CD14-positive monocyte (primary cell): ENCODE measurements at regions not wholly inside any gene's neighbourhood (a gene's known extent, or its start where the extent isn't known, plus 50 kb on each side); places are given as distances from the start of the nearest gene placed in this dataset.

ENCODE experiments used
- DNase-seq, 3 donors: peaks; one replicate each; pipeline ENCODE4 v3.0.0-alpha.2; 2011 to 2022
- H2AFZ ChIP-seq: 2 replicates; pipeline ENCODE4 v1.6.0; 2012; ENCODE audit warnings: mild to moderate bottlenecking, low read depth, low read length, inconsistent platforms; ENCODE audit not compliant: insufficient read depth, poor library complexity, severe bottlenecking
- H3K27ac ChIP-seq, 2 donors: 1 replicate in 1 of 2; 2 replicates in 1 of 2; pipeline ENCODE4 v1.5.1; 2012 to 2013; ENCODE audit warnings: low read length in 2 of 2, control low read depth in 1 of 2, inconsistent platforms in 1 of 2, low read depth in 1 of 2, mild to moderate bottlenecking in 1 of 2
- H3K27me3 ChIP-seq, 2 donors: one replicate each; pipeline versions ENCODE4 v1.6.0 to v1.6.1; 2011 to 2013; ENCODE audit warnings: low read length in 2 of 2; ENCODE audit not compliant: control insufficient read depth in 2 of 2, insufficient read depth in 2 of 2
- H3K36me3 ChIP-seq, 2 donors: replicated peaks in 1 of 2; 1 replicate in 1 of 2; 2 replicates in 1 of 2; pipeline versions ENCODE4 v1.5.1 to v1.6.1; 2012 to 2013; ENCODE audit warnings: low read length in 2 of 2, control low read depth in 1 of 2, inconsistent platforms in 1 of 2, mild to moderate bottlenecking in 1 of 2; ENCODE audit not compliant: insufficient read depth in 2 of 2, control insufficient read depth in 1 of 2
- H3K4me1 ChIP-seq, 2 donors: 1 replicate in 1 of 2; 2 replicates in 1 of 2; pipeline versions ENCODE4 v1.5.1 to v1.6.1; 2012 to 2013; ENCODE audit warnings: low read length in 2 of 2, control low read depth in 1 of 2, inconsistent platforms in 1 of 2, mild to moderate bottlenecking in 1 of 2, moderate library complexity in 1 of 2; ENCODE audit not compliant: insufficient read depth in 2 of 2, control insufficient read depth in 1 of 2
- H3K4me2 ChIP-seq: replicated peaks from 2 replicates; pipeline ENCODE3; 2012; ENCODE audit warnings: low read length, moderate library complexity, mild to moderate bottlenecking; ENCODE audit not compliant: poor library complexity, severe bottlenecking; ENCODE audit errors: extremely low read depth
- H3K4me3 ChIP-seq, 3 experiments: fragments of 200-600 bp in 1 of 3; sonication (generic) in 1 of 3; replicated peaks in 1 of 3; 1 replicate in 2 of 3; 2 replicates in 1 of 3; pipeline ENCODE4 v1.5.1; 2011 to 2013; ENCODE audit warnings: low read length in 3 of 3, mild to moderate bottlenecking in 3 of 3, control low read depth in 2 of 3, low read depth in 2 of 3, inconsistent platforms in 1 of 3, moderate library complexity in 1 of 3
- H3K79me2 ChIP-seq: 2 replicates; pipeline ENCODE4 v1.6.0; 2012; ENCODE audit warnings: mild to moderate bottlenecking, control low read depth, inconsistent platforms, low read length, moderate library complexity; ENCODE audit not compliant: insufficient read depth
- H3K9ac ChIP-seq: 2 replicates; pipeline ENCODE4 v1.6.0; 2017; ENCODE audit warnings: low read length, mild to moderate bottlenecking; ENCODE audit not compliant: insufficient read depth, poor library complexity, severe bottlenecking
- H3K9me3 ChIP-seq, 2 donors: replicated peaks in 1 of 2; 1 replicate in 1 of 2; 2 replicates in 1 of 2; pipeline versions ENCODE4 v1.5.1 to v1.6.1; 2012 to 2013; ENCODE audit warnings: low read length in 2 of 2, control low read depth in 1 of 2; ENCODE audit not compliant: control insufficient read depth in 1 of 2, insufficient read depth in 1 of 2
- H4K20me1 ChIP-seq: 2 replicates; pipeline ENCODE4 v1.6.0; 2012; ENCODE audit warnings: mild to moderate bottlenecking, low read length, control low read depth, moderate library complexity; ENCODE audit not compliant: insufficient read depth
- H3K27ac Mint-ChIP-seq, 7 donors: one replicate each; pipeline ENCODE4 v1.8.0; 2020; ENCODE audit warnings: mild to moderate bottlenecking in 7 of 7, mixed read lengths in 7 of 7, moderate library complexity in 6 of 7, inconsistent platforms in 2 of 7
- H3K27me3 Mint-ChIP-seq, 3 donors: one replicate each; pipeline ENCODE4 v1.8.0; 2021 to 2022; ENCODE audit warnings: low read depth in 3 of 3, mild to moderate bottlenecking in 3 of 3, mixed read lengths in 3 of 3, moderate library complexity in 3 of 3, inconsistent platforms in 1 of 3
- H3K36me3 Mint-ChIP-seq, 2 donors: one replicate each; pipeline ENCODE4 v1.8.0; 2020; ENCODE audit warnings: mixed read lengths in 2 of 2, inconsistent platforms in 1 of 2, mild to moderate bottlenecking in 1 of 2
- H3K4me1 Mint-ChIP-seq: one replicate; pipeline ENCODE4 v1.8.0; 2020; ENCODE audit warnings: mild to moderate bottlenecking, mixed read lengths
- H3K4me3 Mint-ChIP-seq, 2 donors: one replicate each; pipeline ENCODE4 v1.8.0; 2020; ENCODE audit warnings: mild to moderate bottlenecking in 2 of 2, mixed read lengths in 2 of 2, moderate library complexity in 1 of 2
- H3K9me3 Mint-ChIP-seq, 7 donors: one replicate each; pipeline ENCODE4 v1.8.0; 2020 to 2022; ENCODE audit warnings: mixed read lengths in 7 of 7, mild to moderate bottlenecking in 6 of 7, moderate library complexity in 6 of 7, inconsistent platforms in 2 of 7
- WGBS: methylation state at CpG from one replicate; pipeline ENCODE4 v1.1.5; 2013; ENCODE audit warnings: missing lambda C conversion rate; ENCODE audit not compliant: insufficient coverage; 5-methylcytosine and 5-hydroxymethylcytosine counted together
- intact Hi-C, 2 donors: fragments of 100-400 bp; cut with micrococcal nuclease; formaldehyde crosslinking; loops; one replicate each; pipeline versions ENCODE4 v1.15.0 to v1.15.1; 2023
- TF ChIP-seq, protein P1 (sequence below): fragments of 200-600 bp; IDR thresholded peaks from one replicate; pipeline ENCODE4 v1.8.0; 2022; ENCODE audit warnings: antibody characterized with exemption, mild to moderate bottlenecking

DNA sequence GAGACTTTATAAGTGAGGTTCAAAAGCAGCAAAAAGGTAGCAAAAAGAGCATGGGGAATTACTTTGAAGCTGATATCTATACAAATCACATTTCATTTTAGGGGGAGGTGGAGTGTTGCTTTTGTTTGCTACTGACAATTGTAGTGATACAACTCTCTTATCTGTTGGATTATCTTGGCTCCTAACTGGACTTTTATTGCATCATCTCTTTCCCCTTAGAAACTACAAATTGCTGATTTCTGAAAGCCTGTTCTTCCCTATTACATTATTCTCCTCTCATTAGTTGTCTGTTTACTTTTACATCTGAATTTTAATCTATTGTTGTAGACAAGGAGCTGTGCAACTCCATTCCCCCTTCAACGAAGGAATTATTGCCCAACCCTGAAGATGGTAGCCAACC is 75.0 kb upstream of the GNPDA2 start:
- H3K9me3 ChIP-seq = peaks cover 12 to 13% of the 10 kb centered on the region in 2 donors
- H3K4me1 ChIP-seq = no peaks in the 10 kb centered on the region
- no peak overlapping the region for H3K4me3 Mint-ChIP-seq
- no peaks in the 10 kb centered on the region for H3K4me1 Mint-ChIP-seq
- no peaks in the 10 kb centered on the region for H4K20me1 ChIP-seq
- no peaks in the 10 kb centered on the region for H3K27me3 Mint-ChIP-seq
- TF ChIP-seq, protein P1, sequence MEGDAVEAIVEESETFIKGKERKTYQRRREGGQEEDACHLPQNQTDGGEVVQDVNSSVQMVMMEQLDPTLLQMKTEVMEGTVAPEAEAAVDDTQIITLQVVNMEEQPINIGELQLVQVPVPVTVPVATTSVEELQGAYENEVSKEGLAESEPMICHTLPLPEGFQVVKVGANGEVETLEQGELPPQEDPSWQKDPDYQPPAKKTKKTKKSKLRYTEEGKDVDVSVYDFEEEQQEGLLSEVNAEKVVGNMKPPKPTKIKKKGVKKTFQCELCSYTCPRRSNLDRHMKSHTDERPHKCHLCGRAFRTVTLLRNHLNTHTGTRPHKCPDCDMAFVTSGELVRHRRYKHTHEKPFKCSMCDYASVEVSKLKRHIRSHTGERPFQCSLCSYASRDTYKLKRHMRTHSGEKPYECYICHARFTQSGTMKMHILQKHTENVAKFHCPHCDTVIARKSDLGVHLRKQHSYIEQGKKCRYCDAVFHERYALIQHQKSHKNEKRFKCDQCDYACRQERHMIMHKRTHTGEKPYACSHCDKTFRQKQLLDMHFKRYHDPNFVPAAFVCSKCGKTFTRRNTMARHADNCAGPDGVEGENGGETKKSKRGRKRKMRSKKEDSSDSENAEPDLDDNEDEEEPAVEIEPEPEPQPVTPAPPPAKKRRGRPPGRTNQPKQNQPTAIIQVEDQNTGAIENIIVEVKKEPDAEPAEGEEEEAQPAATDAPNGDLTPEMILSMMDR = no peak
- H3K27me3 ChIP-seq = no peaks in the 10 kb centered on the region
- no peak overlapping the region for H3K4me3 ChIP-seq
- H3K4me2 ChIP-seq = no peak overlapping the region
- no peak overlapping the region for H3K27ac ChIP-seq
- intact Hi-C loops = no loop called here
- H2AFZ ChIP-seq = no peak overlapping the region
- no peak overlapping the region for H3K9ac ChIP-seq
- H3K79me2 ChIP-seq = no peaks in the 10 kb centered on the region
- H3K36me3 ChIP-seq = no peaks in the 10 kb centered on the region
- WGBS = no CpG with 5 or more reads among the region's 1 CpG
- H3K9me3 Mint-ChIP-seq = peaks cover 3 to 17% (median 12%) of the 10 kb centered on the region in 7 donors
- no peaks in the 10 kb centered on the region for H3K36me3 Mint-ChIP-seq
- no peak for DNase-seq
- H3K27ac Mint-ChIP-seq = no peak overlapping the region

DNA sequence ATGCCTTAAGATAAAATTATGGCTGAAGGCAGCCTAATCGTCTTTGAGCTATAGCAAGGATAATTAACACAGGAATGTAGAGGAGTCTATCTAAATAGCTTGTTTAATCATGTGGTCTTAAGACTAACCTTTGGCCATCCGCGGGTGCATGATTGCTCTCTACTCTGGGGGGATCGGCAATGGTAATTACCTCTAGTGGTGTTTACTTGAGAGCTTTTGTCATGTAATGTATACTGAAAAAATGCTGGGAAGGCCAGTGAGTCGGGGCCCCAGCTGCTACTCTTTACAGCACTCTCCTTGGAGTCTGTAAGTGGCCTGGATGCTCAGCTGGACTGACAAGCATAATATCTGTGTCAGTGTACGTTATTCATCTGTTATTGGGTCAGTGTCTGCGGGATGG is 65.5 kb upstream of the GNPDA2 start:
- no peak overlapping the region for H3K4me2 ChIP-seq
- DNase-seq = no peak
- H3K27me3 ChIP-seq = no peaks in the 10 kb centered on the region
- H3K9me3 ChIP-seq = peaks cover 4 to 5% of the 10 kb centered on the region in 2 donors
- Mint-ChIP-seq H3K4me1 (no peaks in the 10 kb centered on the region), H3K27me3 (peaks cover 0 to 2% (median 0%) of the 10 kb centered on the region in 3 donors), H3K36me3 (no peaks in the 10 kb centered on the region), H3K27ac (peak overlapping the region in 1 of 7 donors; percentile 78), H3K4me3 (no peak overlapping the region), H3K9me3 (peaks cover 0 to 9% (median 3%) of the 10 kb centered on the region in 7 donors)
- no peaks in the 10 kb centered on the region for H3K79me2 ChIP-seq
- no peaks in the 10 kb centered on the region for H4K20me1 ChIP-seq
- H3K4me3 ChIP-seq = no peak overlapping the region
- intact Hi-C loops = no loop called here
- H3K4me1 ChIP-seq = no peaks in the 10 kb centered on the region
- H3K36me3 ChIP-seq = no peaks in the 10 kb centered on the region
- TF ChIP-seq, protein P1 = no peak
- no peak overlapping the region for H3K27ac ChIP-seq
- no peak overlapping the region for H2AFZ ChIP-seq
- WGBS = 83% methylated on average over 6 of the region's 7 CpGs
- no peak overlapping the region for H3K9ac ChIP-seq
